NCI-H1436 treated with DMSO at 0.1 percent for 48 hours (cell line): ENCODE measurements at regions not wholly inside any gene's neighbourhood (a gene's known extent, or its start where the extent isn't known, plus 50 kb on each side); places are given as distances from the start of the nearest gene placed in this dataset.

Source experiments
- DNase-seq: peaks from one replicate; lab custom pipeline; 2025; lab: John Stamatoyannopoulos, UW

DNA sequence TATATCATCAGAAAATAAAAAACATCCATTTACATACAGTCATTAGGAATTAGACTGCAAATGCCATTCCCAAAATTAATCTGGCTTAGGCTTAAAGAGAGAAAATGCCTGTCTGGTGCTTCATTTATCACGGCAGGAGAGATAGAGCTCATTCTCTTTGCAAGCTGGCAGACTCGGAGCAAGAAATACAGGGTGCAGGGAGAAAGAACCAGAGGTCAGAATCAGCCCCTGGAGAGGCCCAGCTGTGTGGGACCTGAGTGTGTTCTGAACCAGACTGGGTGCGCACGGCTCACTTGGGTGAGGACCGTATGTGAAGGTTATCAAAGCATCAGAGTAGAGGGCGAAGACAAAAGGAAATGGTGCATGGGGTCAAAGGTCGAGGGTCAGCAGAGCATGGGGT, 227.8 kb downstream of the ACKR3 start:
- DNase-seq, result no peak

DNA sequence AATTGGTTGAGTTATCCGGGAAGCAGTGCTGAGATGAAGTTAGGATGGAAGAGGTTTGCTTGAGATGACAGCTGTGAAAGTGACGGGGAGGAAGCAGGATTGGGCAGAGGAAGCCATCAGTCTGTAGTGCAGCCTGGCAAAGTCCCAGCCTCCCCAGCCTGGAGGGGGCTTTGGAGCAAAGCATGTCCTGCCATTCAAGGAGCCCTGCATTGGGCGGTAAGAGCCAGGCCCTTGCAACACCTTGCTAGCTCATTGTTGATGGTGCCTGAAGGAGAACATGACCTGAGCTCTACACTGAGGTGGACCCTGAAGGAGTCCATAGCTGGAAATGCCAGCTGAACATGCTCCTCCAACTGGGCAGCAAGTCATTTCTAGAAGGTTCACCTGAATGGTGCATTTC, 228.9 kb downstream of the ACKR3 start:
- DNase-seq, result no peak

GRCh38 chr2:236799391-236800026, 229.9 kb downstream of the ACKR3 start:
- DNase-seq, result no peak

DNA sequence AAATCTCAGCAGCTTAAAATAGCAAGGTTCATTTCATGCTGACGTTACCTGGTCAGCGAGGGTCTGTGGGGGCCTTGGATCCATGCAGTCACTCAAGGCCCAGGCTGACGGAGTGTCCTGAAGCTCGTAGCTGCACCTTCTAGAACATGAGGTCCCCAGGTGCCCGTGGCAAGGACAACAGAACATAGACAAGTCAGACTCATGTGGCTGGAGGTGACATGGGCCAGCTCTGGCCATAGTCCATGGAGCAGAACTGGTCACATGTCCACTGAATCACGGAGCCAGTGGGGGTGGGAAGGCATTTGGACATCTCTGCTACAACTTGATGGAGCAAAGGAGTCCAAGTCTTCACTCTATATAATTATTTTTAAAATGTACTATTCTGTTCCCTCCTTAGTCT, 233.2 kb downstream of the ACKR3 start:
- no peak for DNase-seq

DNA sequence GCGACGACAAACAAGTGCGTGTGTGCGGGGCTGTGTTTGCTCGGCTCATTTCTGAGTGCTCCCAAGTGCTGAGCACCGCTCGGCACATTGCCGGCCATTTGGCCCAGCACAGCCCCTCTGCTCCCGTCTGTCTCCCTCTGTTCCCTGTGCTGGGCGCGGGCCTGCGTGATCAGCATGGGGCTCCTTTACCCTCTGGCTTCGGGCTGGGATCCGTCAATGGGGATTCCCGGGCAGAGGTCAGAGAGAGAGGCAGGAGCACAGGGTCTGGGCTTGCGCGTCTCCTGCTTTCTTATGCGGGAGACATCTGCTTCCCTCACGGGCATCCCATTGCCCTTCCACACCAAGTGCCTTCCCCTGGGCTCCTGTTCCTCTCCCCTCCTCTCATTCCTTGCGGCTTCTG, 234.0 kb downstream of the ACKR3 start:
- DNase-seq, result no peak

- no peak for DNase-seq
Observed at GRCh38 chr2:236805800-236806531, 236.3 kb downstream of the ACKR3 start.

DNA sequence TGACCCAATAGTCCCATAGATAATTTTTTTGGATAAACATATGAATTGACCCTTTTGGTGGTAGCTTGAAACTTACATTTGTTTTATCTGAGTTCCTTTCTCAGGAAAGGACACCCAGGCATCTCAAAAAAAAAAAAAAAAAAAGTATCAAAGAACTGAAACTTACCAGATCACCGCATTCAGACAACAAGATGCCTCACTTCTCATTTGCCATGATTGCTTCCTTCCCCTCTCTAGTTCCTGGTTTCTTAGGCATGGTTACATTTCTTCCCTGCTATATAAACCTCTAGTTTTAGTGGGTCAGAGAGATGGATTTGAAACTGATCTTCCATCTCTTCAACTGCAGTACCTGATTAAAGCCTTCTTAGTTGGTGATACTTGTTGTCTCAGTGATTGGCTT, 240.1 kb downstream of the ACKR3 start:
- DNase-seq, result no peak

GRCh38 chr2:236811062-236811656, 241.5 kb downstream of the ACKR3 start:
- no peak for DNase-seq

DNA sequence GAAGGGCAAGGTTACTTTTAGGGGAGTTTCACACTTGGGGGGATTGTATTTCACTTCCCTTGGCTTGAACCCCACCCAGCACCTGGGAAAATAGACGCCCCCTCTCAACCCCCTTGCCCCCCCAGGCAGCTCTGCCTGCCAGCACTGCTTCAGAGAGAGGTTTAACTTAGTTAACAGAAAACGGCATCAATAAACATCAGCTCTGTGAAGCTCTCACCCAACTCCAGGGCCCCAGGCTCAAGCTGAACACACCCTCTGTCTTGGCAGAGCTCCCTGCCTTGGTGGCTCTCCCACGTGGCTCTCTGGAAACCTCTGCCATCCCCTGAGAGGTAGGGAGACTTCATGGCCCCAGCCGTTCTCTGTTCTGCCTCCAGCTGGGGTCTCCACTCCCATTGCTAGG, 244.1 kb downstream of the ACKR3 start:
- DNase-seq, result no peak

- no peak for DNase-seq
Observed at GRCh38 chr2:236814593-236814992, 245.0 kb downstream of the ACKR3 start.

DNA sequence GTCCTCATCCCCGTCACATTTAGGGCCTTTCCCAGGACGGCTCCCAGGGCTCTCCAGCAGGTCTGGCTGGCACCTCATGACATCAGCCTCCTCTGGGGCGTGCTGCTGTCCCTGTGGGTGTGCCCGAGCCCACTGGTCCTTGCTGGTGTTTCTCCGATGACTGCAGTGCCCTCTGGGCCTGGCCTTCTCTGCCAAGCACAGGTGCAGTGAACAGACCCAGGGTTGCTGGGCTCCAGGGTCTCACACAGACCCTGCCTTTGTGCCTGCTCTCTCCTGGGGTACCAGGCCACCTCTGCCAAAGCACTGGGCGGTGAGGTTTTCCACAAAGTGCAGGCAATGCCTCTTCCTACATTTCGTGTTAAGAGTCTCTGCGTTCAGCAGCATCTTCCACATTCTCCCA, 246.1 kb downstream of the ACKR3 start:
- no peak for DNase-seq

DNA sequence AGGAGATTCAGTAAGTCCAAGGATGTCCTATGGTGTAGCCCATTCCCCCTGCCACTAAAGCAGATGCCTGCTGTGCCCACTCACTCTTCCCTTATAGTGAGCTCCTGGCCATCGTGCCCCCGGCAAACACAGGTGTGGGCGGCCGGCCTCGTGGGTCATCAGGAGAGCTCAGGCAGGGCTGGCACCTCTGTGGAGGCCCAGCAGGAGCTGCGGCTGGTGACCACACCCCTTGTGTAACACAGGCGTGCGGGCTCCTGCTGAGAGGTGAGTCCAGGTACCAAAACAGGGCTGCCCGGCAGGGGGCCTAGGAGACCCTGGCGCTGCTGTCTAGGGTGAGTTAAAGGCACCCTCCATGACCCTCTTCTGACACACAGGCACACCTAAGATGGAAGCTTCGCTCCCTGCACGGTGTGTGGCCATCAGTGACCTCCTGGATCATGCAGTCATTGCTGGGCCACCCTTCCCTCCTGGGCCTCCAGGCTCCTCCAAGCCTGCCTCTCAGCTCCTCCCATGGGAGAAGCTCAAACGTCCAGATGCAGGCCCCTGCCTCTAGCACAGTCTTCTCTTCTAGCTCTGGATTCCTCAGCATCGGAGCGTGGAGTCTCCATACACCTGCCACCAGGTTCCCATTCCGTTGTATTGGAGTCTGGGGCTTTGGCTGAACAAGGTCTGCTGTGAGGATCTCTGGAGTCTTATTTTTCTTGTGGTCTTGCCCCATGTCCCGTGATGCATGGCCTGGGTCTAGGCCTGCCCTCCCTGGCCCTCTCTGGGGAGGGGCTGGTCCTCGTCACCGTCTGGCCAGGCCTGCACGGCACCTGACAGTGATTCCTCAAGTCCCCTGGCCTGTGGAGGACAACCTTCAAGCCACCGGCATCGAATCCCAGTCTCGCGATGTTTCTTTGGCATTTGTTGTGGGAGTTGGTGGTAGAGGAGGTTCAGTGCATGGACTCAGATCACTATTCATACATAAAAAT, 246.9 kb downstream of the ACKR3 start:
- no peak for DNase-seq

DNA sequence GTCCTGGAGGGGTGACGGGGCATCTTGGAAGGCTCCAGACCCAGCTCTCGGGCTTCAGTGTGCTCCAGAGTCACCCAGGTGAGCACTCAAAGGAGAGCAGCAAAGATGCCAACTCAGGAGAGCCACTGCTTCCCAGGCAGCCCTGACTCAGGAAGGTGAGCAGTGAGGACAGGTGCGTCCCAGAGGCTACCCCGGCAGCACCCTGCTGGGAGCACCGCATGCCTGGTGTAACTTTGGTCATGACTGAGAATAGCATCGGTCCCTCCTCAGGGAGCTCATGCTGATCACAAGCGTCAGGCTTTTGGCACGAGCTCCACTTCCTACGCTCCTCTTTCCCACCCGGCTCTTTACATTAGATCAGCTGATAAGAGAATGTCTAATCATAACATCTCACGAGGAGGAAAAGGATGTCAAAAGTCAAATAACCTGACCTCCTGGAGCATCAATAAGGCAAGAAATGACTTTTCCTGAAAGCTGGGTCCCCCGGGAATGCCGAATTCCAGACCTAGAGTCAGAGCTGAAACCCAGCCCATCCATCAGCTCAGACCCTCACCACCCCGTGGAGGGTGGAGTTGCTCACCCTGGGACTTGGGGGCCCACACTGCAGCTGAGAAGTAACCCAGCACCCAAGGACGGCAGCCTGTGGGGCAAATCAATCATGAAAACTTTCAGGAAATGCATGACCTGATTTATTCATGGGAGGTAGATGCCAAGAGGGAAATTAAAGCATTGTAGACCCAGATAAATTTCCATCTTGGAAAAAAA, 248.8 kb downstream of the ACKR3 start:
- DNase-seq, result no peak

DNA sequence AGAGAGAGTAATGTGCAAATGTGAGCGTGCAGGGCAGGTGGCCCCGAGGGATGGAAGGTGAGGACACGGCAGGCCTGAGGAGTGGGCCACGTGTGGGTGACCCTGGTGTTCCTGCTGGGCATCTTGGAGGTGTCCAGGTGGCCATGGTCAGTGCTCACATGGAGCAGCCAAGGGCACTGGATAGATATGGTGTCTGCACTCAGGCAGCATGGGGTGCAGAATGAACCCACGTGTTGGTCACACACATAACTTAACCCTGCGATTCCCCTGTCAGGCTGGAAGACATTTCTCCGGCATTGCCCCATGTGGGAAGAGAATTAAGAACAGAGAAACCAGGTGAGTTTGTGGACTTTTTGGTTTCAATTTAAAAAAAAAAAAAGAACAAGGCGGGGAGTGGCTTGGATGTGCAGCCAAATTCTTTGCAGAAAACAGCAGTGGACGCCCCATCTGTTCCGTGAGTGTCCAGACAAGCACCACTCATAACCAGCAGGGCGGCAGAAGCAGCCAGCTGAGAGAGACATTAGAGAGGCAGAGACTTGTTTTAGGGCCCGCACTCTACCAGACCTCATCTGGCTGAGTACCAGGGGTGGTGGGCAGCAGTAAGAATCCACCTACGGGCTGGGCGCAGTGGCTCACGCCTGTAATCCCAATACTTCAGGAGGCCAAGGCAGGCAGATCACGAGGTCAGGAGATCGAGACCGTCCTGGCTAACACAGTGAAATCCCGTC, 249.8 kb downstream of the ACKR3 start:
- DNase-seq, result no peak

GRCh38 chr2:236820763-236821344, 251.2 kb downstream of the ACKR3 start:
- no peak for DNase-seq

- no peak for DNase-seq
Observed at GRCh38 chr2:236823041-236823629, 253.5 kb downstream of the ACKR3 start.

- DNase-seq, result no peak
Observed at GRCh38 chr2:236823963-236824362, 254.3 kb downstream of the ACKR3 start.

DNA sequence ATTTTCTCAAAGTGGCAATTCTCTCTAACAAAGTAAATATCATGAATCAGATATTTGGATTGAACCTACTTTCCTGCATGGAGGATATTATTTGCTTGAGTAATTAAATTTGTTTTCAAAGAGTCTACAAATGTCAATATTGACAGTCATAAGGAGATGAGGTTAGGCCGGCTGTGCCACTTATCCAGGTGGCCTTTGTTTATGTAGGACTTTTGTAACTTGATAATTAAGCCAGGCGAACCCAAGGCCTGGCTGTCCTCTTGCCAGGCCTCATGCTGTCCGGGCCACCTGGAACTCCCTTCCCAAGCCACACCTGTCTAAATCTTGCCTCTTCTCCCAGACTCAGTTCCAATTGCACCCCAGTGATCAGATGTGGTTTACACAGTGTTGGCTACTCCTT, 255.2 kb downstream of the ACKR3 start:
- DNase-seq, result no peak

DNA sequence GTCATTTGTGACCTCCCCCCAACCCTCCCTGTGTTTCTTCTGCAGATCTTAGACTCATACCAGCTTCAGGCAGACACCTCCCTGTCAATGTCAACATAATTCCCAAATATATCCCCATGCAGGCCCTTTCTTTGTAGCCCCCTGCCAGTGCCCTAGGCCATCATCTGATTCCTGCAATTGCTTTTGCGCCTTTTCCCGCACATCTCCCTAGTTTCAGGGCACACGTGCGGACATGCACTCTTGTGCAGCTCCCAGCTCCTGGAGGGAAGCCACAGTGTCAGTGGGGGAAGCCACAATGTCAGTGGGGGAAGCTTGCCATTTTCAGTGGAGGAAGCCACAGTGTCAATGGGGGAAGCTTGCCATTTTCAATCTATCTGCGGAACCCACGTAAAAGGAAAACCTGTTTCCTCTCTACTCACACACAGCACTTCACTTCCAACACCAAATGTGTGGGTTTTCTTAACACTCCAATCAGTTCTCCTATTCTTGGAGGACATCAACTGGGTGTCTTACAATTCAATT, 256.4 kb downstream of the ACKR3 start:
- no peak for DNase-seq

DNA sequence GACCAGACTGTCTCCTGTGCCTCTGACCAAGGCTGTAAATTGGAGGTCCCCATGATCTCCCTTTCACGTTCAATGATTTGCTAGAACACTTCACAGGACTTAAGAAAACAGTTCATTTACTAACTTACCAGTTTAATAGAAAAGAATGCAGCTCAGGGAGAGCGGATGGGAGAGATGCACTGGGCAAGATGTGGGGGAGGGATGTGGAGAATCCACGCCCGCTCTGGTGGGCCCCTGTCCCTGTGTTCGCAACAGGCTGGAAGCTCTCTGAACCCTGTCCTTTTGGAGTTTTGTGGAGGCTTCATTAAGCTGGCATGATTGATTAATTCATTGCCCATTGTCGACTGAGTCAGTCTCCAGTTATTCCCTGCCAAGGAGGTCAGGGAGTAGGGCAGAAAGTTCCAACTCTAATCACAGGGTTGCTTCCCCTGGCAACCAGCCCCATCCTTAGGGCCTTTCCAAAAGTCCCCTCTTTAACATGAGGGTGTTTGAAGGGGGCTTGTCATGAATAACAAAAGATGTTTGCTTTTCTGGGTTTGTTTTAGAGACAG, 257.1 kb downstream of the ACKR3 start:
- no peak for DNase-seq
